IMR-90 (cell line): ENCODE measurements at regions not wholly inside any gene's neighbourhood (a gene's known extent, or its start where the extent isn't known, plus 50 kb on each side); places are given as distances from the start of the nearest gene placed in this dataset.

ENCODE experiments used
- ATAC-seq: fragments of 200-7000 bp; cut with Tn5 transposase; 2 replicates; pipeline ENCODE4 v1.9.1; 2020; ENCODE audit warnings: low read depth, mild to moderate bottlenecking, moderate library complexity
- BruUV-seq: library from RNA; stranded (reverse); fragments of 400-500 nt; replicated peaks from 2 replicates; lab custom pipeline; 2021; lab: Mats Ljungman, UMichigan
- CTCF ChIA-PET: fragments of 300-600 bp; formaldehyde crosslinking; extraction: SDS; loops from one replicate; lab custom pipeline; 2021; ENCODE audit warnings: antibody characterized with exemption; lab: Yijun Ruan, JAX
- POLR2A ChIA-PET: fragments of 300-600 bp; sonication (Branson Sonifier 250); formaldehyde crosslinking; loops from one replicate; lab custom pipeline; 2022; ENCODE audit warnings: antibody characterized with exemption; ENCODE audit not compliant: unreplicated experiment; lab: Charles Lee
- DNase-seq: peaks from one replicate; pipeline ENCODE4 v3.0.0; 2013
- H2AFZ ChIP-seq: replicated peaks from 2 replicates; pipeline ENCODE3; 2013; ENCODE audit warnings: low read length, mild to moderate bottlenecking; ENCODE audit not compliant: poor library complexity
- H2AK5ac ChIP-seq: 2 replicates; pipeline ENCODE4 v1.6.1; 2013; ENCODE audit warnings: low read depth, low read length, inconsistent platforms
- H2AK9ac ChIP-seq: replicated peaks from 2 replicates; pipeline ENCODE3; 2013; ENCODE audit warnings: mild to moderate bottlenecking, low read depth, low read length, moderate library complexity; ENCODE audit not compliant: poor library complexity
- H2BK120ac ChIP-seq: 2 replicates; pipeline ENCODE4 v1.6.1; 2013; ENCODE audit warnings: low read depth, low read length, inconsistent platforms
- H2BK15ac ChIP-seq: 3 replicates; pipeline ENCODE4 v1.6.1; 2013; ENCODE audit warnings: low read depth, low read length, inconsistent platforms
- H2BK20ac ChIP-seq: 2 replicates; pipeline ENCODE4 v1.6.1; 2013; ENCODE audit warnings: low read depth, mild to moderate bottlenecking, inconsistent platforms, low read length, moderate library complexity
- H2BK5ac ChIP-seq: 2 replicates; pipeline ENCODE4 v1.6.1; 2013; ENCODE audit warnings: mild to moderate bottlenecking, low read depth, low read length, inconsistent platforms; ENCODE audit not compliant: poor library complexity, severe bottlenecking
- H3K14ac ChIP-seq: replicated peaks from 2 replicates; pipeline ENCODE4 v1.6.1; 2013; ENCODE audit warnings: low read depth, low read length, inconsistent platforms
- H3K18ac ChIP-seq: 2 replicates; pipeline ENCODE4 v1.6.1; 2013; ENCODE audit warnings: low read depth, low read length, control low read depth
- H3K23ac ChIP-seq: 2 replicates; pipeline ENCODE4 v1.6.1; 2013; ENCODE audit warnings: low read depth, low read length, inconsistent platforms
- H3K27ac ChIP-seq: 2 replicates; pipeline ENCODE4 v1.5.1; 2013; ENCODE audit warnings: mild to moderate bottlenecking, control low read depth, low read length; ENCODE audit not compliant: insufficient read depth
- H3K27me3 ChIP-seq: 2 replicates; pipeline ENCODE4 v1.6.1; 2013; ENCODE audit warnings: low read length; ENCODE audit not compliant: control insufficient read depth, insufficient read depth
- H3K36me3 ChIP-seq: 2 replicates; pipeline ENCODE4 v1.6.1; 2013; ENCODE audit warnings: low read length, mixed read lengths; ENCODE audit not compliant: control insufficient read depth, insufficient read depth
- H3K4ac ChIP-seq: 2 replicates; pipeline ENCODE4 v1.6.1; 2013; ENCODE audit warnings: low read depth, low read length, inconsistent platforms
- H3K4me1 ChIP-seq: 2 replicates; pipeline ENCODE4 v1.6.1; 2013; ENCODE audit warnings: low read length, mixed read lengths; ENCODE audit not compliant: control insufficient read depth, insufficient read depth
- H3K4me2 ChIP-seq: 2 replicates; pipeline ENCODE4 v1.6.1; 2013; ENCODE audit warnings: low read depth, mild to moderate bottlenecking, control low read depth, low read length, moderate library complexity
- H3K4me3 ChIP-seq: 2 replicates; pipeline ENCODE4 v1.5.1; 2013; ENCODE audit warnings: low read depth, mild to moderate bottlenecking, control low read depth, low read length, moderate library complexity; ENCODE audit not compliant: insufficient read depth
- H3K56ac ChIP-seq: 2 replicates; pipeline ENCODE4 v1.6.1; 2013; ENCODE audit warnings: low read length, inconsistent platforms; ENCODE audit not compliant: insufficient read depth; ENCODE audit errors: extremely low read depth
- H3K79me1 ChIP-seq, 2 experiments: 2 replicates each; pipeline ENCODE4 v1.6.1; 2013; ENCODE audit warnings: low read length in 2 of 2, inconsistent platforms in 1 of 2, low read depth in 1 of 2
- H3K9ac ChIP-seq: 2 replicates; pipeline ENCODE4 v1.6.1; 2013; ENCODE audit warnings: low read depth, low read length, control low read depth
- H3K9me1 ChIP-seq: 2 replicates; pipeline ENCODE4 v1.6.1; 2013; ENCODE audit warnings: low read length, inconsistent platforms; ENCODE audit not compliant: insufficient read depth
- H3K9me3 ChIP-seq: 2 replicates; pipeline ENCODE4 v1.6.1; 2013; ENCODE audit warnings: low read length; ENCODE audit not compliant: control insufficient read depth, insufficient read depth
- H4K20me1 ChIP-seq: 2 replicates; pipeline ENCODE4 v1.6.1; 2013; ENCODE audit warnings: low read length, inconsistent platforms; ENCODE audit not compliant: insufficient read depth
- H4K5ac ChIP-seq: 2 replicates; pipeline ENCODE4 v1.6.1; 2013; ENCODE audit warnings: mild to moderate bottlenecking, low read depth, low read length, control low read depth
- H4K8ac ChIP-seq, 2 experiments: 2 replicates each; pipeline ENCODE4 v1.6.1; 2013; ENCODE audit warnings: low read depth in 2 of 2, low read length in 2 of 2, control low read depth in 1 of 2, inconsistent platforms in 1 of 2
- H4K91ac ChIP-seq: 2 replicates; pipeline ENCODE4 v1.6.1; 2013; ENCODE audit warnings: low read depth, low read length, inconsistent platforms; ENCODE audit not compliant: insufficient read depth
- MAFK ChIP-seq: IDR thresholded peaks from 2 replicates; pipeline ENCODE4 v1.6.1; 2012; ENCODE audit warnings: low read depth, low read length, improper control_type of control experiment
- RAD21 ChIP-seq: IDR thresholded peaks from 2 replicates; pipeline ENCODE4 v1.6.1; 2012; ENCODE audit warnings: low read length, improper control_type of control experiment
- WGBS, 2 experiments: methylation state at CpG; one replicate each; pipeline versions ENCODE4 v1.1.5 to v1.1.7; 2013; ENCODE audit warnings: missing lambda C conversion rate in 2 of 2; ENCODE audit not compliant: insufficient read length in 1 of 2; ENCODE audit errors: extremely low coverage in 2 of 2; 5-methylcytosine and 5-hydroxymethylcytosine counted together
- dilution Hi-C: fragments of 300-500 bp; cut with HindIII; formaldehyde crosslinking; loops from one replicate; pipeline ENCODE4 v1.14.3; 2018; ENCODE audit warnings: low sequenced_read_pairs; ENCODE audit not compliant: unreplicated experiment
- in situ Hi-C: fragments of 300-500 bp; cut with MboI; formaldehyde crosslinking; loops from 3 replicates; pipeline ENCODE4 v1.14.3; 2019; ENCODE audit warnings: low sequenced_read_pairs, inconsistent platforms, mixed read lengths
- intact Hi-C: fragments of 100-400 bp; cut with micrococcal nuclease; formaldehyde crosslinking; loops from 2 replicates; pipeline ENCODE4 v1.10.0; 2022

GRCh38 chr7:114102131-114102530 lies 183.3 kb upstream of the PPP1R3A start:
- Histone ChIP-seq H2BK20ac (no peak overlapping the region), H3K56ac (no peak overlapping the region), H3K4ac (no peak overlapping the region), H3K4me2 (no peak overlapping the region), H3K36me3 (no peaks in the 10 kb centered on the region), H3K23ac (no peak overlapping the region), H3K27me3 (no peaks in the 10 kb centered on the region), H3K4me1 (peaks cover 2% of the 10 kb centered on the region; the same call in 1 of the 2 replicates), H2AK9ac (no peak overlapping the region), H2AK5ac (no peak overlapping the region), H2BK5ac (no peak overlapping the region), H3K9ac (no peak overlapping the region), H4K91ac (no peak overlapping the region), H4K5ac (no peak overlapping the region), H3K27ac (no peak overlapping the region), H4K8ac (no peak overlapping the region), H2BK15ac (no peak overlapping the region), H3K4me3 (no peak overlapping the region), H3K18ac (no peak overlapping the region), H4K20me1 (no peaks in the 10 kb centered on the region), H3K9me1 (no peaks in the 10 kb centered on the region), H3K14ac (no peak overlapping the region), H2BK120ac (no peak overlapping the region), H3K9me3 (no peaks in the 10 kb centered on the region), H2AFZ (no peak overlapping the region), H3K79me1 (no peaks in the 10 kb centered on the region)
- ChIA-PET CTCF (no interaction called here), POLR2A (no interaction called here)
- BruUV-seq = no TSS peak
- TF ChIP-seq RAD21 (no peak), MAFK (peak; percentile 81)
- WGBS, 2 experiments = no CpG with 5 or more reads among the region's 1 CpG
- ATAC-seq (no peak), DNase-seq (no peak)
- dilution Hi-C loops = no loop called here
- intact Hi-C loops = no loop called here
- in situ Hi-C loops = no loop called here
